ENCODE measurements at regions not wholly inside any gene's neighbourhood (a gene's known extent, or its start where the extent isn't known, plus 50 kb on each side); places are given as distances from the start of the nearest gene placed in this dataset.

GRCh38 chr12:65611396-65611795 lies 212.9 kb upstream of the HMGA2 start:
- Histone ChIP-seq H3K27ac (no peak overlapping the region), H3K4me1 (no peaks in the 10 kb centered on the region), H3K27me3 (peaks cover 0 to 9% of the 10 kb centered on the region in 2 donors), H3K36me3 (no peaks in the 10 kb centered on the region), H3K9me3 (peaks cover 0 to 6% (median 0%) of the 10 kb centered on the region in 4 donors), H3K4me3 (no peak overlapping the region)
- TF ChIP-seq CTCF (IDR thresholded peaks at IDR 0.05) (no peak), EP300 (IDR thresholded peaks at IDR 0.05) (no peak), POLR2A (IDR thresholded peaks at IDR 0.05) (no peak)
- 93 to 94% methylated on average over 3 of the region's 3 CpGs for WGBS, 2 donors
- DNase-seq (ENCODE audit: low spot score in 2 of 2): no peak

GRCh38 chr12:65612440-65612839 lies 211.8 kb upstream of the HMGA2 start:
- DNase-seq (ENCODE audit: low spot score in 2 of 2): no peak
- no peaks in the 10 kb centered on the region for H3K36me3 ChIP-seq
- no peak overlapping the region for H3K27ac ChIP-seq
- WGBS, 2 donors: 50 to 53% methylated on average over 7 of the region's 7 CpGs
- peaks cover 0 to 9% of the 10 kb centered on the region in 2 donors for H3K27me3 ChIP-seq
- peaks cover 0 to 5% (median 0%) of the 10 kb centered on the region in 4 donors for H3K9me3 ChIP-seq
- H3K4me3 ChIP-seq: no peak overlapping the region
- H3K4me1 ChIP-seq: no peaks in the 10 kb centered on the region
- TF ChIP-seq CTCF (IDR thresholded peaks at IDR 0.05) (no peak), POLR2A (IDR thresholded peaks at IDR 0.05) (no peak), EP300 (IDR thresholded peaks at IDR 0.05) (no peak)

- no peak overlapping the region for H3K4me3 ChIP-seq
- H3K27me3 ChIP-seq: peaks cover 0 to 9% of the 10 kb centered on the region in 2 donors
- TF ChIP-seq CTCF (IDR thresholded peaks at IDR 0.05): no peak
- TF ChIP-seq EP300 (IDR thresholded peaks at IDR 0.05): no peak
- no peak for TF ChIP-seq POLR2A (IDR thresholded peaks at IDR 0.05)
- H3K36me3 ChIP-seq: no peaks in the 10 kb centered on the region
- no peaks in the 10 kb centered on the region for H3K9me3 ChIP-seq
- WGBS, 2 donors: 89 to 93% methylated on average over 3 of the region's 3 CpGs
- H3K4me1 ChIP-seq: no peaks in the 10 kb centered on the region
- DNase-seq (ENCODE audit: low spot score in 2 of 2): no peak
- H3K27ac ChIP-seq: no peak overlapping the region
Observed at GRCh38 chr12:65613692-65614091, 210.6 kb upstream of the HMGA2 start.

DNA sequence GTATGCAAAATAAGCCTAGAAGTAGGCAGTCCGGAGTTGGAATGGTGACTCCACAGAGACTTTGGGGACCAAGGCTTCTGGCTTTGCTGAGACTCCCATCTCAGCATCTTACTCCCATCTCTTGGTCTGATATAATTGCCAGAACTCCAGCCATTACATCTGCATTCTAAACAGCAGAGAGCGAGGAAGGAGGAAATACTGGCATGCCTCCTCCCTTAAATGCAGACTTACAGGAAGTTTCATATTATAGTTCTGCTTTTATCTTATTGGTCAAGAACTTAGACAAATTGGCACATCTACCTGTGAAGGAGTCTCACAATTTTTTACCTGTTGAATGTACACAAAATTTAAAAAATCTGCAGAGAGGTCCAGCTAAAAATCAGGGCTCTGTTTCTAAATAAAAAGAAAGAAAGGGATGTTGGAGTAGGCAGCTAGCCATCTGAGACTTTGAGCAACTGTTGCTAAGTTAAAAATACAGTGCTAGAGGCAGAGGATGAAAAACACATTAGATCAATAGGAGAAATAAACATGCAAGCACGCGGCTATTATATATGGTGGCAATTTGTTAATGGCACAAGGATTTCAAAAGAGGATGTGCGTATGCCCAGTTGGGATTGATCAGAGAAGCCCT lies 209.9 kb upstream of the HMGA2 start:
- DNase-seq (ENCODE audit: low spot score in 2 of 2): no peak
- TF ChIP-seq POLR2A (IDR thresholded peaks at IDR 0.05) (no peak), CTCF (IDR thresholded peaks at IDR 0.05) (no peak), EP300 (IDR thresholded peaks at IDR 0.05) (no peak)
- Histone ChIP-seq H3K27ac (no peak overlapping the region), H3K27me3 (peaks cover 0 to 9% of the 10 kb centered on the region in 2 donors), H3K36me3 (no peaks in the 10 kb centered on the region), H3K9me3 (no peaks in the 10 kb centered on the region), H3K4me3 (no peak overlapping the region), H3K4me1 (no peaks in the 10 kb centered on the region)
- WGBS, 2 donors: 82 to 86% methylated on average over 5 of the region's 5 CpGs

- H3K4me1 ChIP-seq: no peaks in the 10 kb centered on the region
Observed at GRCh38 chr12:65615118-65615517, 209.2 kb upstream of the HMGA2 start.

More at GRCh38 chr12:65615118-65615517, 209.2 kb upstream of the HMGA2 start:
- no peak overlapping the region for H3K4me3 ChIP-seq
- H3K9me3 ChIP-seq: no peaks in the 10 kb centered on the region
- H3K27me3 ChIP-seq: peaks cover 0 to 9% of the 10 kb centered on the region in 2 donors
- 48 to 65% methylated on average over 2 of the region's 2 CpGs for WGBS, 2 donors
- no peaks in the 10 kb centered on the region for H3K36me3 ChIP-seq
- TF ChIP-seq CTCF (IDR thresholded peaks at IDR 0.05): no peak
- TF ChIP-seq POLR2A (IDR thresholded peaks at IDR 0.05): no peak
- TF ChIP-seq EP300 (IDR thresholded peaks at IDR 0.05): no peak
- H3K27ac ChIP-seq: no peak overlapping the region
- DNase-seq (ENCODE audit: low spot score in 2 of 2): no peak
